K562 (cell line): ENCODE measurements at regions not wholly inside any gene's neighbourhood (a gene's known extent, or its start where the extent isn't known, plus 50 kb on each side); places are given as distances from the start of the nearest gene placed in this dataset.

ENCODE experiments used
- ATAC-seq: fragments of 200-7000 bp; cut with Tn5 transposase; 3 replicates; pipeline ENCODE4 v1.9.1; 2020; ENCODE audit warnings: moderate library complexity
- BruUV-seq: library from RNA; stranded (reverse); fragments of 400-500 nt; replicated peaks from 2 replicates; lab custom pipeline; 2021; lab: Mats Ljungman, UMichigan
- CTCF ChIA-PET: fragments of 300-600 bp; formaldehyde crosslinking; extraction: SDS; loops from one replicate; lab custom pipeline; 2021; ENCODE audit warnings: low intra/inter-chr PET ratio; lab: Yijun Ruan, JAX
- POLR2A ChIA-PET: fragments of 300-600, 350-650 bp; sonication (Branson Sonifier 250); formaldehyde crosslinking; extraction: SDS; loops from one replicate; lab custom pipeline; 2021; ENCODE audit warnings: antibody characterized with exemption, inconsistent platforms; lab: Yijun Ruan, JAX
- DNase-seq, 4 experiments: peaks; one replicate each; pipeline versions ENCODE4 v3.0.0 to v3.0.0-alpha.2; 2011 to 2018; ENCODE audit warnings: low spot score in 3 of 4, mixed read lengths in 3 of 4; ENCODE audit errors: extremely low read depth in 1 of 4
- FAIRE-seq: peaks from 2 replicates; lab custom pipeline; 2011; peaks lifted over from hg19 to GRCh38; lab: Jason Lieb, UNC
- H2AFZ ChIP-seq: 2 replicates; pipeline ENCODE4 v1.6.0; 2011; ENCODE audit warnings: low read depth, low read length, control low read depth, inconsistent platforms
- H3K27ac ChIP-seq: fragments of 200-600 bp; 3 replicates; pipeline ENCODE4 v1.8.0; 2011; ENCODE audit warnings: low read depth, mild to moderate bottlenecking, control low read depth, inconsistent platforms, low read length, moderate library complexity, mixed read lengths; ENCODE audit errors: extremely low read depth
- H3K27me3 ChIP-seq, 2 experiments: fragments of 300-600 bp in 1 of 2; 2 replicates in 1 of 2; 3 replicates in 1 of 2; pipeline versions ENCODE4 v1.6.0 to v1.8.0; 2011; ENCODE audit warnings: inconsistent platforms in 2 of 2, low read length in 2 of 2, mild to moderate bottlenecking in 1 of 2, mixed read lengths in 1 of 2, moderate library complexity in 1 of 2; ENCODE audit not compliant: control insufficient read depth in 2 of 2, insufficient read depth in 2 of 2
- H3K36me3 ChIP-seq: fragments of 300-600 bp; 3 replicates; pipeline ENCODE4 v1.8.0; 2011; ENCODE audit warnings: mild to moderate bottlenecking, low read length, inconsistent platforms; ENCODE audit not compliant: control insufficient read depth, insufficient read depth
- H3K4me1 ChIP-seq, 2 experiments: fragments of 200-600 bp in 1 of 2; replicated peaks in 1 of 2; 2 replicates in 1 of 2; 3 replicates in 1 of 2; pipeline versions ENCODE4 v1.5.1 to v1.8.0; 2011; ENCODE audit warnings: inconsistent platforms in 2 of 2, low read length in 2 of 2, mild to moderate bottlenecking in 1 of 2, mixed read lengths in 1 of 2, moderate library complexity in 1 of 2; ENCODE audit not compliant: control insufficient read depth in 2 of 2, insufficient read depth in 2 of 2
- H3K4me2 ChIP-seq: 2 replicates; pipeline ENCODE4 v1.6.1; 2011; ENCODE audit warnings: low read length, control low read depth, inconsistent platforms, mixed read lengths; ENCODE audit not compliant: insufficient read depth
- H3K4me3 ChIP-seq: fragments of 200-600 bp; sonication (generic), shearing (Covaris generic); 2 replicates; pipeline ENCODE4 v1.5.1; 2016; ENCODE audit warnings: control low read depth, inconsistent platforms
- H3K79me2 ChIP-seq: fragments of 200-600 bp; 3 replicates; pipeline ENCODE4 v1.8.0; 2011; ENCODE audit warnings: low read length, inconsistent platforms; ENCODE audit not compliant: control insufficient read depth, insufficient read depth
- H3K9ac ChIP-seq, 2 experiments: 2 replicates each; pipeline versions ENCODE4 v1.6.0 to v1.6.1; 2011; ENCODE audit warnings: low read depth in 2 of 2, low read length in 2 of 2, control low read depth in 1 of 2, inconsistent platforms in 1 of 2, mild to moderate bottlenecking in 1 of 2, mixed read lengths in 1 of 2; ENCODE audit not compliant: insufficient read depth in 1 of 2
- H3K9me1 ChIP-seq: one replicate; pipeline ENCODE4 v1.6.0; 2011; ENCODE audit warnings: inconsistent platforms, mild to moderate bottlenecking, low read length, moderate library complexity; ENCODE audit not compliant: control insufficient read depth, insufficient read depth
- H3K9me3 ChIP-seq: replicated peaks from 2 replicates; pipeline ENCODE4 v1.5.1; 2011; ENCODE audit warnings: low read depth, low read length, inconsistent platforms; ENCODE audit not compliant: control insufficient read depth, insufficient read depth
- H4K20me1 ChIP-seq: replicated peaks from 2 replicates; pipeline ENCODE4 v1.6.1; 2011; ENCODE audit warnings: low read length, inconsistent platforms, mixed read lengths; ENCODE audit not compliant: control insufficient read depth, insufficient read depth
- BRD4 ChIP-seq: fragments of 200-600 bp; sonication (generic); IDR thresholded peaks from 2 replicates; pipeline ENCODE4 v1.6.1; 2017; ENCODE audit warnings: inconsistent platforms
- EGR1 ChIP-seq: fragments of 450-650 bp; conservative IDR thresholded peaks from 2 replicates; pipeline ENCODE4 v1.6.1; 2017; ENCODE audit warnings: mild to moderate bottlenecking
- HNRNPL ChIP-seq: fragments of 200-400 bp; formaldehyde crosslinking; IDR thresholded peaks from 2 replicates; pipeline ENCODE4 v1.6.1; 2017; ENCODE audit warnings: low read depth, mild to moderate bottlenecking, low read length
- KDM1A ChIP-seq, 2 experiments: fragments of 450-650 bp; IDR thresholded peaks; 2 replicates each; pipeline ENCODE4 v1.6.1; 2016; ENCODE audit warnings: mild to moderate bottlenecking in 2 of 2
- NRF1 ChIP-seq, 2 experiments: fragments of 450-650 bp; IDR thresholded peaks in 1 of 2; conservative IDR thresholded peaks in 1 of 2; 2 replicates each; pipeline ENCODE4 v1.6.1; 2014; ENCODE audit warnings: mild to moderate bottlenecking in 2 of 2
- NUFIP1 ChIP-seq: fragments of 450-650 bp; IDR thresholded peaks from 2 replicates; pipeline ENCODE4 v1.6.1; 2018; ENCODE audit not compliant: partially characterized antibody
- SMARCC2 ChIP-seq: fragments of 450-650 bp; IDR thresholded peaks from 2 replicates; pipeline ENCODE4 v1.6.1; 2017; ENCODE audit warnings: antibody characterized with exemption, moderate library complexity, mild to moderate bottlenecking, low read depth
- TCFL5 ChIP-seq: fragments of 250-450 bp; sonication (Bioruptor Pico); conservative IDR thresholded peaks from 2 replicates; pipeline ENCODE4 v1.6.1; 2021; ENCODE audit warnings: mild to moderate bottlenecking, moderate library complexity, matching md5 sums
- WGBS: fragments of 100-300 bp; shearing (Covaris generic); methylation state at CpG from one replicate; pipeline ENCODE4 v1.1.6; 2016; ENCODE audit warnings: low coverage, mixed read lengths; ENCODE audit not compliant: insufficient coverage; ENCODE audit errors: missing lambda C conversion rate; 5-methylcytosine and 5-hydroxymethylcytosine counted together
- in situ Hi-C: fragments of 300-500 bp; cut with MboI; formaldehyde crosslinking; loops from 4 replicates; pipeline ENCODE4 v1.15.0; 2018; ENCODE audit warnings: inconsistent platforms, mixed read lengths
- intact Hi-C: fragments of 100-400 bp; cut with micrococcal nuclease; formaldehyde crosslinking; loops from 2 replicates; pipeline ENCODE4 v1.14.2; 2022
- TF ChIP-seq, protein P1 (sequence below): fragments of 250-450 bp; sonication (Bioruptor Pico); IDR thresholded peaks from 2 replicates; pipeline ENCODE4 v1.4.0; 2020; ENCODE audit warnings: mild to moderate bottlenecking, moderate library complexity
- TF ChIP-seq, protein P2 (sequence below): fragments of 450-650 bp; IDR thresholded peaks from 2 replicates; pipeline ENCODE4 v1.6.1; 2016; ENCODE audit warnings: mild to moderate bottlenecking

DNA sequence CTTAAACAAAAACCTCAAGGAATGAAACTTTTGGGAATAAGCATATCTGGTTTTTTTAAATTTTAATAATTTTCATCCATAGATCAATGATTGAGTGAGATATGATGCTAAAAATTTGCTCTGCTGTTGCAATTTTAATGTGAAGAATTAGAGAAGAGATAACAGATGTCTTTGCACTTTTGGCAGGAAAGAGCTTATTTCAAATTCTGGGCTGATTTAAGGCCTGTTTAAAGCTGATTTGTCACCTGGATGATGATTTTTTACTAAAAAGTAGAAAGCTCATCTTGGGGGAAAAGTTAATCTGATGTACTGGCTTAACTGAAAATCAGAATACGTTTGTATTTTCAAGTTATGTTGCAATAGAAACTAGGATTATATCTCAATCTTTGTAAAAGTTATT lies 268.9 kb upstream of the NOVA1 start:
- ChIA-PET CTCF (no interaction called here), POLR2A (no interaction called here)
- H3K79me2 ChIP-seq, result no peaks in the 10 kb centered on the region
- H3K36me3 ChIP-seq, result no peaks in the 10 kb centered on the region
- intact Hi-C loops (no loop called here), in situ Hi-C loops (no loop called here)
- FAIRE-seq (no peak), ATAC-seq (no peak), DNase-seq (no peak)
- H3K4me2 ChIP-seq, result no peak overlapping the region
- H3K4me1 ChIP-seq, result no peaks in the 10 kb centered on the region
- no peak overlapping the region for H3K9ac ChIP-seq
- H3K27me3 ChIP-seq, result no peaks in the 10 kb centered on the region
- no peaks in the 10 kb centered on the region for H4K20me1 ChIP-seq
- TF ChIP-seq HNRNPL, result no peak
- no peak for TF ChIP-seq NUFIP1
- no peak for TF ChIP-seq SMARCC2
- TF ChIP-seq BRD4, result no peak
- TF ChIP-seq NRF1 (conservative IDR thresholded peaks at IDR 0.05 in 1 of 2, IDR thresholded peaks at IDR 0.05 in 1 of 2), result no peak
- no peak for TF ChIP-seq TCFL5
- TF ChIP-seq, protein P1, sequence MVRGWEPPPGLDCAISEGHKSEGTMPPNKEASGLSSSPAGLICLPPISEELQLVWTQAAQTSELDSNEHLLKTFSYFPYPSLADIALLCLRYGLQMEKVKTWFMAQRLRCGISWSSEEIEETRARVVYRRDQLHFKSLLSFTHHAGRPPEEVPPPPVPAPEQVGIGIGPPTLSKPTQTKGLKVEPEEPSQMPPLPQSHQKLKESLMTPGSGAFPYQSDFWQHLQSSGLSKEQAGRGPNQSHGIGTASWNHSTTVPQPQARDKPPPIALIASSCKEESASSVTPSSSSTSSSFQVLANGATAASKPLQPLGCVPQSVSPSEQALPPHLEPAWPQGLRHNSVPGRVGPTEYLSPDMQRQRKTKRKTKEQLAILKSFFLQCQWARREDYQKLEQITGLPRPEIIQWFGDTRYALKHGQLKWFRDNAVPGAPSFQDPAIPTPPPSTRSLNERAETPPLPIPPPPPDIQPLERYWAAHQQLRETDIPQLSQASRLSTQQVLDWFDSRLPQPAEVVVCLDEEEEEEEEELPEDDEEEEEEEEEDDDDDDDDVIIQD (CRISPR knock-in tag), result no peak
- TF ChIP-seq, protein P2, sequence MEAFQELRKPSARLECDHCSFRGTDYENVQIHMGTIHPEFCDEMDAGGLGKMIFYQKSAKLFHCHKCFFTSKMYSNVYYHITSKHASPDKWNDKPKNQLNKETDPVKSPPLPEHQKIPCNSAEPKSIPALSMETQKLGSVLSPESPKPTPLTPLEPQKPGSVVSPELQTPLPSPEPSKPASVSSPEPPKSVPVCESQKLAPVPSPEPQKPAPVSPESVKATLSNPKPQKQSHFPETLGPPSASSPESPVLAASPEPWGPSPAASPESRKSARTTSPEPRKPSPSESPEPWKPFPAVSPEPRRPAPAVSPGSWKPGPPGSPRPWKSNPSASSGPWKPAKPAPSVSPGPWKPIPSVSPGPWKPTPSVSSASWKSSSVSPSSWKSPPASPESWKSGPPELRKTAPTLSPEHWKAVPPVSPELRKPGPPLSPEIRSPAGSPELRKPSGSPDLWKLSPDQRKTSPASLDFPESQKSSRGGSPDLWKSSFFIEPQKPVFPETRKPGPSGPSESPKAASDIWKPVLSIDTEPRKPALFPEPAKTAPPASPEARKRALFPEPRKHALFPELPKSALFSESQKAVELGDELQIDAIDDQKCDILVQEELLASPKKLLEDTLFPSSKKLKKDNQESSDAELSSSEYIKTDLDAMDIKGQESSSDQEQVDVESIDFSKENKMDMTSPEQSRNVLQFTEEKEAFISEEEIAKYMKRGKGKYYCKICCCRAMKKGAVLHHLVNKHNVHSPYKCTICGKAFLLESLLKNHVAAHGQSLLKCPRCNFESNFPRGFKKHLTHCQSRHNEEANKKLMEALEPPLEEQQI, result no peak
- TF ChIP-seq KDM1A (IDR thresholded peaks at IDR 0.05), result no peak
- no peak for TF ChIP-seq EGR1
- no peaks in the 10 kb centered on the region for H3K9me3 ChIP-seq
- H2AFZ ChIP-seq, result no peak overlapping the region
- no CpG with 5 or more reads among the region's 1 CpG for WGBS
- H3K9me1 ChIP-seq, result no peaks in the 10 kb centered on the region
- H3K27ac ChIP-seq, result no peak overlapping the region
- no peak overlapping the region for H3K4me3 ChIP-seq
- BruUV-seq, result no TSS peak
